Osteocyte (in vitro differentiated cells): ENCODE measurements at regions not wholly inside any gene's neighbourhood (a gene's known extent, or its start where the extent isn't known, plus 50 kb on each side); places are given as distances from the start of the nearest gene placed in this dataset.
"Not testable (repeated sequence)": the region's sequence is repeated elsewhere in the genome, so short reads cannot be mapped to it uniquely, and the experiment has no call there.

ENCODE experiments used
- DNase-seq: peaks from one replicate; pipeline ENCODE4 v3.0.0; 2021; ENCODE audit warnings: mixed read lengths; ENCODE audit not compliant: unreplicated experiment; ENCODE audit errors: extremely low spot score
- H3K27ac Mint-ChIP-seq: one replicate; pipeline ENCODE4 v1.8.0; 2021; ENCODE audit warnings: mild to moderate bottlenecking, mixed read lengths; ENCODE audit not compliant: unreplicated experiment
- H3K27me3 Mint-ChIP-seq: one replicate; pipeline ENCODE4 v1.8.0; 2021; ENCODE audit warnings: mixed read lengths; ENCODE audit not compliant: unreplicated experiment
- H3K36me3 Mint-ChIP-seq: one replicate; pipeline ENCODE4 v1.8.0; 2021; ENCODE audit warnings: mixed read lengths; ENCODE audit not compliant: unreplicated experiment
- H3K4me1 Mint-ChIP-seq: one replicate; pipeline ENCODE4 v1.8.0; 2021; ENCODE audit warnings: mixed read lengths; ENCODE audit not compliant: unreplicated experiment
- H3K4me3 Mint-ChIP-seq: one replicate; pipeline ENCODE4 v1.8.0; 2021; ENCODE audit warnings: mild to moderate bottlenecking, moderate library complexity, mixed read lengths; ENCODE audit not compliant: unreplicated experiment
- H3K9me3 Mint-ChIP-seq: one replicate; pipeline ENCODE4 v1.8.0; 2021; ENCODE audit warnings: mixed read lengths; ENCODE audit not compliant: unreplicated experiment
- CTCF ChIP-seq: fragments of 200-600 bp; sonication (generic); IDR thresholded peaks from 2 replicates; pipeline ENCODE4 v1.5.0; 2021; ENCODE audit warnings: antibody characterized with exemption, mild to moderate bottlenecking, moderate library complexity

- no peaks in the 10 kb centered on the region for H3K36me3 Mint-ChIP-seq
- H3K4me3 Mint-ChIP-seq: no peak overlapping the region
- DNase-seq: no peak
- no peak for TF ChIP-seq CTCF
- H3K9me3 Mint-ChIP-seq: no peaks in the 10 kb centered on the region
- H3K4me1 Mint-ChIP-seq: no peaks in the 10 kb centered on the region
- no peak overlapping the region for H3K27ac Mint-ChIP-seq
- no peaks in the 10 kb centered on the region for H3K27me3 Mint-ChIP-seq
These were observed 535.3 kb upstream of the HS3ST5 start for GRCh38 chr6:114878091-114878490.

- Mint-ChIP-seq H3K9me3 (no peaks in the 10 kb centered on the region), H3K36me3 (no peaks in the 10 kb centered on the region), H3K4me1 (no peaks in the 10 kb centered on the region), H3K4me3 (no peak overlapping the region), H3K27me3 (no peaks in the 10 kb centered on the region), H3K27ac (no peak overlapping the region)
- no peak for TF ChIP-seq CTCF
- DNase-seq: no peak
These were observed 531.6 kb upstream of the HS3ST5 start for GRCh38 chr6:114874410-114874809.

GRCh38 chr6:114865506-114865905 is 522.7 kb upstream of the HS3ST5 start:
- not testable (repeated sequence) for H3K36me3 Mint-ChIP-seq, H3K9me3 Mint-ChIP-seq, DNase-seq, H3K4me1 Mint-ChIP-seq, H3K27me3 Mint-ChIP-seq, H3K4me3 Mint-ChIP-seq, H3K27ac Mint-ChIP-seq

- Mint-ChIP-seq H3K4me3 (no peak overlapping the region), H3K27me3 (no peaks in the 10 kb centered on the region), H3K9me3 (no peaks in the 10 kb centered on the region), H3K27ac (no peak overlapping the region), H3K4me1 (no peaks in the 10 kb centered on the region), H3K36me3 (no peaks in the 10 kb centered on the region)
- DNase-seq: no peak
- TF ChIP-seq CTCF: no peak
These were observed 520.8 kb upstream of the HS3ST5 start for GRCh38 chr6:114863610-114864009.

GRCh38 chr6:114862819-114863218 is 520.0 kb upstream of the HS3ST5 start:
- DNase-seq: no peak
- no peaks in the 10 kb centered on the region for H3K9me3 Mint-ChIP-seq
- no peaks in the 10 kb centered on the region for H3K4me1 Mint-ChIP-seq
- H3K27me3 Mint-ChIP-seq: no peaks in the 10 kb centered on the region
- no peaks in the 10 kb centered on the region for H3K36me3 Mint-ChIP-seq
- H3K4me3 Mint-ChIP-seq: no peak overlapping the region
- H3K27ac Mint-ChIP-seq: no peak overlapping the region
- TF ChIP-seq CTCF: no peak

GRCh38 chr6:114862064-114862463 is 519.2 kb upstream of the HS3ST5 start:
- no peaks in the 10 kb centered on the region for H3K9me3 Mint-ChIP-seq
- no peak overlapping the region for H3K4me3 Mint-ChIP-seq
- H3K27me3 Mint-ChIP-seq: no peaks in the 10 kb centered on the region
- H3K36me3 Mint-ChIP-seq: no peaks in the 10 kb centered on the region
- H3K4me1 Mint-ChIP-seq: no peaks in the 10 kb centered on the region
- no peak for TF ChIP-seq CTCF
- H3K27ac Mint-ChIP-seq: no peak overlapping the region
- no peak for DNase-seq
